HG02798 (cell line): ENCODE measurements at regions not wholly inside any gene's neighbourhood (a gene's known extent, or its start where the extent isn't known, plus 50 kb on each side); places are given as distances from the start of the nearest gene placed in this dataset.
"Not testable (repeated sequence)": the region's sequence is repeated elsewhere in the genome, so short reads cannot be mapped to it uniquely, and the experiment has no call there.

Experiments used
- ATAC-seq: cut with Tn5 transposase; IDR thresholded peaks from one replicate; pipeline ENCODE4 v1.9.1; 2021; ENCODE audit warnings: mild to moderate bottlenecking; ENCODE audit not compliant: unreplicated experiment, poor library complexity

DNA sequence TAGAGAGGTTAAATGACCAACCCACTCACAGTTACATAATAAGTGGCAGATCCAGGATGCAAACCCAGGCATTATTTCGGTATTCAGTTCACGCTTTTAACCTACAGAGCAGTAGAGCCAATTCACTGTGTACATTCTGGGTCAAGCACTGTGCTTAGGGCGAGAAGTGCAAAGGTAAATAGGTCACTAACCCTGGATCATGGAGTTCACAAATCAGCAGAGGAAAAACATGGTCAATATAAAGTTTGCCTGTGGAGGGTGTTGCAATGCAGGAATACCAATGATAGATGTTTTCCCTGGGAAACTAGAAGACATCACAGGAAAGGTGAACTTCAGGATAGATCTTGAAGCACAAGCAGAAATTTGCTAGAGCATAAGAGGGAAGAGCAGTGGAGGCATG, 253.4 kb upstream of the NFIA start:
- ATAC-seq, result no peak

DNA sequence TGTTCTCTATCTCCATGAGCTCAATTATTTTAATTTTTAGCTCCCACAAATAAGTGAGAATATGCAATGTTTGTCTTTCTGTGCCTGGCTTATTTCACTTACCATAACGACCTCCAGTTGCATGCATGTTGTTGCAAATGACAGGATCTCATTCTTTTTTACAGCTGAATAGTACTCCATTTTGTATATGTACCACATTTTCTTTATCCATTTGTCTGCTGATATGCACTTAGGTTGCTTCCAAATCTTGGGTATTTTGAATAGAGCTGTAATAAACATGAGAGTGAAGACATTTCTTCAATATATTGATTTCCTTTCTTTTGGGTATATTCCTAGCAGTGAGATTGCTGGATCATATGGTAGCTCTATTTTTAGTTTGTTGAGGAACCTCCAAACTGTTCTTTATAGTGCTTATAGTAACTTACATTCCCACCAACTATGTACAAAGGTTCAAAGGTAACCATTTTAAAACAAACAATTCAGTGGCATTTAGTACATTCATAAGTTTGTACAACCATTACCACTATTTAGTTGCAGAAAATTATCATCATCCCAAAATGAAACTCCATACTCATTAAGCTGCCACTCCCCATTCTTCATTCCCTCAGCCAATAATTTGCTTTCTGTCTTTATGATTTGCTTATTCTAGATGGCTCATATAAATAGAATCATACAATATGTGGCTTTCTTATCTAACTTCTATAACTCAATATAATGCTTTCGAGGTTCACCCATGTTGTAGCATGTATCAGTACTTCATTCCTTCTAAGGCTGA, 255.9 kb upstream of the NFIA start:
- no peak for ATAC-seq

DNA sequence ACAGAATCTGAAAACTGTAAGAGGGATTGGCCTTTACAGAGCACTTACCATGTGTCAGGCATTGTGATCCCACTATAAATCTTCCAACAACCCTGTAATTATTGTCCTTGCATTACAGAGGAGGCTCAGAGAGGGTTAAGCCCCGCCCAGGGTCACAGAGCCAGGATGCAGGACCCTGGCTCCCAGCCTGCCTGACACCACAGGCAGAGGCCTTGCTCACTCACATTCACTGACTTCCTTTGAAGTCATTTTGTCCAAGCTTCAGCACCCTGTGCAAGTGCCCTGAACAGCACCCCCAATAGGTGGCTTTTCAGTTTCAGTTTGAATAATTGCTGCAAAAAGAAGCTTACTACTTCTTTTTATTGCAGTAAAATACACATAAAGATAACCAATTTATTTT, 256.8 kb upstream of the NFIA start:
- ATAC-seq, result no peak

DNA sequence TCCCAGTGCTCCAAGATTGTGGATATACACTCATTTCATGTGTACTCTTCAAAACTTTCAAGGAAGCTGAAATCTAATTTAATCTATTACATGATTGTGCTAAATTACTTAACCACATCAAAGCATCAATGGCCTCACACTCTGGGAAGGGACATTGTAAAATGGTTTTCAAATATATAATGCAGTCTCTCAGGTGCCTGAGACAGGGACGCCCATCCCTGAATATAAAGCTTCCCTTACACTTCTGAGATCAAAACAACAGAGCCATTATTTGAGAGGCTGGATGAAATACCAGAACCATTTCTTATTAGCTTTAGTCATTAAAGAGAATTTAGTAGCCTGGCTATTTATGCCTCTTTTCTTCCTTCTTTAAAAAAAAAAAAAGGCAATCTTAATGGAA, 259.2 kb upstream of the NFIA start:
- no peak for ATAC-seq

DNA sequence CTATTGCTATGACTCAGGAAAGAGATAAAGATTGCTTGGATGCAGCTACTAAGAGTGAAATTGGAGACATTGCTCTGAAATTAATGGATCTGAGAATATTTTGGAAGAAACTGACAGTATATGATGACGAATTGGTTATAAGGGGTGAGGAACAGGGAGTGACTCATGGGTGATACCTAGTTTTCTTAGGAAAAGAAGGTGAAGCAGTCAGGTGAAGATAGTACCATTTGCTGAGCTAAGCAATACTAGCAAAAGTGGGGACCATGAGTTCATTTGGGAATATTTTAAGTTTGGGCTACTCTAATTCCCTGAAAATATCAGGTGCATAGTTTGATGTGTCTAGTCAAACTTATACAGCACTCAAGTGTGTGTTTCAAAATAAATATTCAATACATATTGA, 260.1 kb upstream of the NFIA start:
- ATAC-seq, result no peak

DNA sequence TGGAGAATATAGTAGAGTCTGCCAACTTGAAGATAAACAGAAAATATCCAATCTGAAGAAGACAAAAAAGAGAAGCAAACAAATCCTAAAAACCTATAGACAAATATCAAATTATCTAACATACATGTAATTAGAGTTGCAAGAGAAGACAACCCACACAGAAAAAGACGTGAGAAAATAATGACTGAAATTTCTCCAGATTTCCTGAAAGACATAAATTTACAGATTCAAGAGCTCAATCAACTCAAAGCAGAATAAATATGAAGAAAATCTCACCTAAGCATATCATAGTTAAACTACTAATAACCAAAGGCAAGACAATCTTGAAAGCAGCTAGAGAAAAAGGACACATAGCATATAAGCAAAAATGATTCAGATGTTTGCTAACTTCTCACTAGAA, 261.2 kb upstream of the NFIA start:
- no peak for ATAC-seq

DNA sequence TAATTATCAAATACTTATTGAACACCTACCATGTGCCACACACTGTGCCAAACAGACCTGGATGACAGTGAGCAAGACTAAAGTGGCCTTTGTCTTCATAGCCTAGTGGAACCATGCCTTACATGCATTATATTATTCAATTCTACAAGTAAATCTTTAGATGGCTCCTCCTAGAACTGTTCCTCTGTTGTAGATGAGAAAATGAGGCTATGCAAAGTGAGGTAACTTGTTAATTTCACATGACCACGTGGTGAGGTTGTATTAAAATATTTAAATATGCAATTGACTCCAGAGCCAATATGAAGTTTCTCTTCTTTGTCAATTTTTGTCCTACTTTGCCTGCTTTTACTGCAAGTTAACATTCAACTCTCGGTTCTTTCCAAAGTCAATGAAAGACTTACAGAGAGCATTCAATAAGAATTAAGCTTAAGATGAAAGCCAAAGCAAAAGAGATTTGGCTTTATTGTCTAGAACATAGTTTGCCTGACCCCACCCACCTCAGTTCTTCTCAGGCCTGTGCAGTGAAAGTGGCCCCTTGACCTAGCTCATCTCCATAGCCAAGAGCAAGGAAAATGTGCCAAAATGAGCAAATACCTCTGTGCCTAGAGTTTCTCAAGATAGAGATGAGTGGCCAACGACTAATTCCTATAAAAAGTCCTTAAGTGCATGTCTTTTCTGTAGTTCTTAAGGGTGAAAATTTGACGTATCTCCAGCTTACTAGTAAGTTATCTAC, 263.2 kb upstream of the NFIA start:
- no peak for ATAC-seq

DNA sequence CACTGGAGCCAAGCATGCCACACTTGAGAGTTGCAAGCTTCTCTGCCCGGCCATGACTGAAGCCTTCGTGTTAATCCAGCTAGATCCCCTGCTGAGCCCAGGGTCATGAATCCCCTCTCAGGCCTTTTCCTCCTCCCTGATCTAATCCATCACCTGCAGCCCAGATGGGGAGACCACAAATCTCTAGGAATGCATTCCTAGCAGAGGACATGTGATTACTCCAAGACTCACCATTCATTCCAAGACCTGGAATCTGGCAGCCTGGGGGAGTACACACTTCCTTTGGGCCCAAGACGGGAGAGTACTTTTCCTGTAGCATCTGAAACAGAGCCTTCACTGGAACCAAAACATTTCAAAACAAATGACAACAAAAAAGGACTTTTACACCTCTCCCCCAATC, 269.3 kb upstream of the NFIA start:
- ATAC-seq, result no peak

DNA sequence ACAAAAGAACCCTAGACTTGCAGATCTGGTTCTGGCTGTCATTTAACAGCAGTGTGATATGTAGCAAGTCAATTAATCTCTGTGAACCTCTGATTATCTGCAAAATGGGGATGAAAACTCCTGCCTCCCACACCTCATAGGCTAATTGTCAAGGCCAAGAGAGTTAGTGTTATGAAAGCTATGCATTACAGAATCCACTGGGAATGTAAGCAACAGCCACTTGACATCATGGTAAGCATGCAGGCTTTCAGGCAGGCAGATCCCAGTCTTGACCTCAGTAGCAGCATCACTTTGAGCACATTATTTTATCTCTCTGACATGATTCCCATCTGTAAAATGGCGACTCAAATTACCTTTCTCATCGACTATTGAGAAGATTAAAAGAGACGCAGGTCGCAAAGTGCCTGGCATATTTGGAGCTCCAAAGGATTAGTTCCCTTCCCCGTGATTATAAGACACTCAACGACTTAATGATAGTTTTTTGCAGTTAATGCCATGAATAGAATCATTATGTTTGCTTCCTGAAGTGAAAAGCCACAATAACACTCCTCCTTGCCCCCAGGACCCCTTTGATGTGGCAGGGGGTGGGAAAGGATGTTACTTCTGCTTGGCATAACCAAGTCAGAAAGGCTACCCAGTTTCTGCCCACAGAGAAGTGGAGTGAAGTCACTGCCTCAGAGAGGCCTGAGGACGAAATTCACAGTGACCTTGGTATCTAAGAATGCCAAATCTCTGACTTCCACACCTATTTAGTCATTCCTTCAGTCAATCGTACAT, 273.0 kb upstream of the NFIA start:
- ATAC-seq, result no peak

DNA sequence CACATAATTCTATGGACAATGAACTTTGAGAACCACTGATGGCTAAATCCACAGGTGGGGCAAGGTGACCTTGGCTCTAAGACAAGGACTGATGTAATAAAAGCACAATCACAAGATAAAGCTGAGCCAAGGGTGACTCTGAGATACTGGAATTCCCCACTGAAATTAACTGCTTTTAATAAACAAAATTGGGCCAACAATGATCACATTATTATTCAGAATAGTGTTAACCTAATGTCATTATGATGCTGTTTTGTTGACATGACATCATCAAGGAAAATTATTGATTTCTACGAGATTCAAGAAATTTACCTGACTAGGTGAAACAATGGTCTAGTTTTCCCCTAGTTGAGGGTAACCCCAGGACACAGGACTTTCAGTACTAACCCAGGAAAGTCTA, 273.7 kb upstream of the NFIA start:
- no peak for ATAC-seq

DNA sequence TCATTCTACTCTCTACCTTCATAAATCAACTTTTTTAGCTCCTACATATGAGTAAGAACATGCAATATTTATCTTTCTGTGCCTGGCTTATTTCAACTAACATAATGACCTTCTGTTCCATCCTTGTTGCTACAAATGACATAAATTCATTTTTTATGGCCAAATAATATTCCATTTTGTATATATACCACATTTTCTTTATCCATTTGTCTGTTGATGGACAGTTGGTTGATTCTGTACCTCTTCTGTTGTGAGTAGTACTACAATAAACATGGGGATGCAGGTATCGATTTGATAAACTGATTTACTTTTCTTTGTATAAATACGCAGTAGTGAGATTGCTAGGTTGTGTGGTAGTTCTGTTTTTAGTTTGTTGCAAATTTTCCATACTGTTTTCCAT, 279.5 kb upstream of the NFIA start:
- no peak for ATAC-seq

DNA sequence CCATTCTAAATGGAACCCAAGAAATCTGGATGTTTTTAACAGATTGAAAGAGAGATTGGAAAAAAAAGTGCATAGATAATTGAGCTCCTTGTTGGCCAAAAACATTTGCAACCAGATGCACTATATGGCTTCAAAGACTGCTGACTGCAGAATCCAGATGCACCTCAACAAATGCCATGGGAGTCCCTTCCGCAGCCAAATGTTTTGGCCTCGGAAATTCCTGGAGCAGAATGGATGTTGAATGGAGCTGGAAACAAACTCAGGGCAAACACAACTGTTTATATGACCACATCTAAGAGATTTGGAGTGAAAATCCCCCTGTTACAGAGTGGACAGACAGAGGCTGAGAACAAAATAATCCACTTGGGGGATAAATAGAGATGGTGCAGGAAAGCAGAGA, 285.0 kb upstream of the NFIA start:
- no peak for ATAC-seq

DNA sequence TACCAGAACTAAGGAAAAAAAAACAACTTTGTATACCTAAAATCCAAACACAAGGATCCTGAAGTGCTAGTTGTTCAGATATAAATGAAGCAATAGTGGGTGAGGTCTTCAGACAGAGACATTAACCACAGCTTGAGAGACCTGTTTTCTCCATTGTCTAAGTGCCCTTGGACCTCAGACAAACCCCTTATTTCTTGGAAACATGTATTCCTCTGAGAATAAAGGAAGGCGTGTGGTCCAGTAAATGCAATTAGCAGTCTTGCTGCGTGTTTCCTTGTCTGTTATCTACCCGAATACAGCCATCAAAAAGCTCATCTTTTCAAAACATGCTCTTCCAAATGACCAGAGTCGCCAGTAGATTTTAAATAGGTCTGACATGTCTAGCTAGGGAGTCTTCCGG, 291.1 kb upstream of the NFIA start:
- no peak for ATAC-seq

DNA sequence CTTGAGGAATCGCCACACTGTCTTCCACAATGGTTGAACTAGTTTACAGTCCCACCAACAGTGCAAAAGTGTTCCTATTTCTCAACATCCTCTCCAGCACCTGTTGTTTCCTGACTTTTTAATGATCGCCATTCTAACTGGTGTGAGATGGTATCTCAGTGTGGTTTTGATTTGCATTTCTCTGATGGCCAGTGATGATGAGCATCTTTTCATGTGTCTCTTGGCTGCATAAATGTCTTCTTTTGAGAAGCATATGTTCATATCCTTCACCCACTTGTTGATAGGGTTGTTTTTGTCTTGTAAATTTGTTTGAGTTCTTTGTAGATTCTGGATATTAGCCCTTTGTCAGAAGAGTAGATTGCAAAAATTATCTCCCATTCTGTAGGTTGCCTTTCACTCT, 309.3 kb upstream of the NFIA start:
- not testable (repeated sequence) for ATAC-seq

DNA sequence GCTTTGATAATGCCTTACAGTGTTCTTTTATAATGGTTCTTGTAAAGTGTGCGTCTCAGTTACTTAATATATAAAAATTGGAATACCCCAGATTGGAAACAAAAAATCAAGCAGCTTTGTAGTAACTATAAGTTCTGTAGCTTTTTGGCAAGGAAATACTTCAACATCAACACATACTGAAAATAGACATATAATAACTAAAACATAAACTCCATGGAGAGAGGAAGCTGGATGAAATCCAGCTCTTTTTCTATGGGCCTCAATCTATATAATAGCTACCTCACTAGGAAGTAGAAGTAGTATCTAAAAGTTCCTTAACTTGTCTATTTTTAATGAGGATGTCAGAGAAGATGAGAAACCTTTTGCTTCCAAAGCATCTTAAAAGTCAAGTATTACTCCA, 313.3 kb upstream of the NFIA start:
- ATAC-seq, result no peak

DNA sequence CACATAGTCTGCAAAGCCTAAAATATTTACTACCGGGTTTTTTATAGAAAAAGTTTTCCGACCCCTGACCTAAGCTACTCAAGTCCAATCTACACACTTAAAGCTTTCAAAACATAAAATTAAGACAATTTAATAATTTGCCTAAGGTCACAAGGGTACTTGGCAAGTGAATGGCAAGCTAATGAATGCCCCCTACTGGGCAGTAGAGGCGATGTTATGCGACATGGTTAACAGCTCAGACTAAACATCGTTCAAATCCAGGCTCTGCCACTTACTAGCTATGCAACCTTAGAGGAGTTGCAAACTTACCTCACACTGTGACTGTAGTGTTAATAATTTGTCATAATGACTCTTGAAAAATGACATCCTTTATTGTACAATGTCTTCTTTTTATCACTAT, 317.2 kb upstream of the NFIA start:
- no peak for ATAC-seq

DNA sequence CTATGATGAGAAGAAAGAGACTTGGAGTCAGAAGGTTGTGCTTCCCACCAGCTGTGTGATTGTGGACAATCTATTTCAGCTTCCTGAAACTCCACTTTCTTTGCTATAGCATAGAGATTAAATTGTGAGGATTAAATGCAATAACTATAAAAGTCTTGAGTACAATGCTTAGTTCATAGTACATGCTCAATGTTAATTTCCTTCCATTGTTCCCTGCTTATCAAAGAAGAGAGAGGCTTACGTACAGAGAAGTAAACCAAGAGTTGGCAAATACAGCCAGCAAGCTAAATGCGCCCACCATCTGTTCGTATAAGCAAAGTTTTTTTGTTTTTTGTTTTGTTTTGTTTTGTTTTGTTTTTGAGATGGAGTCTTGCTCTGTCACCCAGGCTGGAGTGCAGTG, 317.9 kb upstream of the NFIA start:
- no peak for ATAC-seq

DNA sequence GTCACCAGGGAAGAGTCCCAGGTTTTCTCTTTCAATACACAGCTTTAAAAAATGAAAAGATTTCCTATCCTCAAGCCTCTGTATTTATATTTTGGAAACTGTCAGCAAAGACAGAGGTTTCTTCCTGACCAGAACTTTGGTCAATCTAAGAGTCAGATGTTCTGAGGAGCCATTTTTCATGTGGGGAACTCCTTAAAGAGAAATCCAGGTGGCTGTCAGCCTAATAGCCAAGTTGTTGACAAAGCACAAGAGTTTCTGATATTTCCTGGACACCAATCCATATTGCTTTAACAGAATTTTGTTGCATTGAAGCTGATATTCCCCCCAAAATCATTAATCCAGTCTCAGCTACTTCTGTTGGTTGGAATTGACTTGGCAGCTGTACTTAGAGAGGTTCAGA, 318.6 kb upstream of the NFIA start:
- ATAC-seq, result no peak

DNA sequence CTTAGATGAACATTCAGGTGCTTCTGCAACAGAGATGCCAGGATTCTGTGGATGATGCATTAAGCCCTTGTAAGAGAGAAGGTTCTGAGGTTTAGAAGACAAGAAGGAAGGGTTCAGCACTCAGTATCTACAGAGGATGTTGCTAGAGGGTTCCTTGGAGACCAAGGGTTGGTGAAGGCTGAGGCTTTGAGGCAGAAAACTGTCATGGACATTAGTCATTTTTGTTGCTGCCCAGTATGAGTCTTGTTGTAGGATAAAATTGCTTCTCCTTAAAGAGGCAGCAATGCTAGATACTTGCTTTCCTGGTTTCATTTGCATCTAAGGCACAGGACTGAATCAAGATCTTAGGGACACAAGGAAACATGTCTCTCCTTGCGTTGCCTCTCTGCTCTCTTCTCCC, 319.4 kb upstream of the NFIA start:
- ATAC-seq, result no peak

DNA sequence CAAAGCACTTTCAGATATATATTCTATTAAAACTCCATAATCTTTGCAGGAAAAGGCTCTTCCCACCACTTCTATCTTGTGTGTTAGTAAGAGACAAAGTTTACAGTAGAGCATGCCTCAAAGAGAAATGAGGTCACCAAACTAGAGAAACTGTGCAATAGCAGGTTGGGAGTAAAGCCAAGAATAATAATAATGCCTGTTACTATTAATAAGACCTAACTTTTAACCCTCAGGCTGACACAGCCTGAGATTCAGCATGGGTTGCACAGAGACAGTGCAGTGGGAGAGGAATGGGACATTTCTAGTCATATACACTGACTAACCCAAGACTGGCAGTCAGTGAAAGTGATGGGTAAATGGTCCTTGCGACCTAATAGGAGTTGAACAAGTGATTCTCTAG, 320.2 kb upstream of the NFIA start:
- ATAC-seq, result no peak

DNA sequence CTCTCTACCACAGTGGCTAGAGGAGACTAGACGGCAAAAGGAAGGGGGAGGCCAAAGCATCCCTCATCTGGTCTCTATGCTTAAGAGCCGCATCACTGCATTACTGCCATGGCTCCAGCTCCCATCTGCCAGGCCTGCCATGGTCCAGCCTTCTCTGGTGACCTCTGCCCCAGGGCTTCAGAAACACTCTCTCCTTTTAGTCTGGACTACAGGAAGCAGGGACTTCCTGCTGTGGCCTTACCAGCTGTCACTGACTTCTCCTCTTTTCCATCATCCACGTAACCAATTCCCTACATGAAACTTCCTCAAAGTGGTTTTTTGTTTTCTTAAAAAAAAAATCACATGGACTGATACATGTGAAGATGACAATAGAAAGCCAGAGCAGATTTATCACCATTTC, 323.1 kb upstream of the NFIA start:
- ATAC-seq, result no peak
